Upper lobe of left lung (tissue), 6 donors: ENCODE measurements at regions not wholly inside any gene's neighbourhood (a gene's known extent, or its start where the extent isn't known, plus 50 kb on each side); places are given as distances from the start of the nearest gene placed in this dataset.
A peak's percentile ranks its signal among the peaks of the same experiment; 100 is the strongest.

Experiments
- ATAC-seq, 2 donors: fragments of 200-7000 bp; cut with Tn5 transposase; one replicate each; pipeline ENCODE4 v1.9.1; 2022; ENCODE audit warnings: mild to moderate bottlenecking in 2 of 2, moderate library complexity in 2 of 2; ENCODE audit not compliant: low FRiP score in 2 of 2
- DNase-seq, 2 donors: peaks; one replicate each; pipeline ENCODE4 v3.0.0-alpha.2; 2019 to 2020
- H3K27ac ChIP-seq, 4 donors: fragments of 200-600 bp; sonication (generic); one replicate each; pipeline ENCODE4 v1.5.1; 2016 to 2019
- H3K27me3 ChIP-seq, 4 donors: fragments of 200-600 bp; sonication (generic); one replicate each; pipeline ENCODE4 v1.5.1; 2017 to 2019
- H3K36me3 ChIP-seq, 4 donors: fragments of 200-600 bp; sonication (generic); one replicate each; pipeline ENCODE4 v1.5.1; 2016 to 2019
- H3K4me1 ChIP-seq, 4 donors: fragments of 200-600 bp; sonication (generic); one replicate each; pipeline ENCODE4 v1.5.1; 2018 to 2019
- H3K4me3 ChIP-seq, 4 donors: fragments of 200-600 bp; sonication (generic); one replicate each; pipeline ENCODE4 v1.5.1; 2017 to 2019; ENCODE audit warnings: mild to moderate bottlenecking in 2 of 4, moderate library complexity in 1 of 4
- H3K9me3 ChIP-seq, 4 donors: fragments of 200-600 bp; sonication (generic); one replicate each; pipeline ENCODE4 v1.5.1; 2018 to 2019
- CTCF ChIP-seq, 6 experiments: fragments of 450-650 bp in 4 of 6; fragments of 200-600 bp in 2 of 6; sonication (generic) in 2 of 6; IDR thresholded peaks; one replicate each; pipeline ENCODE4 v1.5.1; 2016 to 2019; ENCODE audit warnings: antibody characterized with exemption in 6 of 6
- EP300 ChIP-seq, 4 donors: sonication (generic); formaldehyde crosslinking; IDR thresholded peaks; one replicate each; pipeline ENCODE4 v1.5.1; 2017; ENCODE audit warnings: antibody characterized with exemption in 4 of 4, control low read depth in 2 of 4
- POLR2A ChIP-seq, 4 donors: fragments of 450-650 bp; IDR thresholded peaks; one replicate each; pipeline ENCODE4 v1.5.1; 2016 to 2017; ENCODE audit warnings: antibody characterized with exemption in 4 of 4, mild to moderate bottlenecking in 2 of 4
- POLR2AphosphoS5 ChIP-seq, 2 donors: sonication (generic); formaldehyde crosslinking; IDR thresholded peaks; one replicate each; pipeline ENCODE4 v1.5.1; 2017; ENCODE audit warnings: antibody characterized with exemption in 2 of 2
- WGBS, 2 donors: methylation state at CpG; one replicate each; pipeline ENCODE4 v1.1.5; 2017 to 2018; 5-methylcytosine and 5-hydroxymethylcytosine counted together
- donor health status: DM: no; HTN: no; CAD: no; lungs with moderate emphysema.
- donor health status: DM: no; HTN: yes; CAD: no; lungs with severe emphysema.

- 71 to 74% methylated on average over 1 of the region's 1 CpG for WGBS, 2 donors
- H3K4me3 ChIP-seq = no peak overlapping the region
- TF ChIP-seq POLR2AphosphoS5 (IDR thresholded peaks at IDR 0.05) = no peak
- TF ChIP-seq CTCF (IDR thresholded peaks at IDR 0.05) = no peak
- TF ChIP-seq EP300 (IDR thresholded peaks at IDR 0.05) = no peak
- no peak for TF ChIP-seq POLR2A (IDR thresholded peaks at IDR 0.05)
Measured at GRCh38 chr6:104506429-104506828, 353.3 kb downstream of the HACE1 start.

GRCh38 chr6:104505838-104506237 is 353.9 kb downstream of the HACE1 start:
- H3K4me3 ChIP-seq = no peak overlapping the region
- H3K27me3 ChIP-seq = no peaks in the 10 kb centered on the region
- H3K4me1 ChIP-seq = no peaks in the 10 kb centered on the region
- ATAC-seq (no peak), DNase-seq (no peak)
- 49 to 82% methylated on average over 2 of the region's 2 CpGs for WGBS, 2 donors
- no peaks in the 10 kb centered on the region for H3K36me3 ChIP-seq
- no peaks in the 10 kb centered on the region for H3K9me3 ChIP-seq
- no peak overlapping the region for H3K27ac ChIP-seq
- no peak for TF ChIP-seq POLR2AphosphoS5 (IDR thresholded peaks at IDR 0.05)
- no peak for TF ChIP-seq EP300 (IDR thresholded peaks at IDR 0.05)

More at GRCh38 chr6:104506429-104506828, 353.3 kb downstream of the HACE1 start:
- no peaks in the 10 kb centered on the region for H3K27me3 ChIP-seq
- DNase-seq (no peak), ATAC-seq (no peak)
- H3K36me3 ChIP-seq = no peaks in the 10 kb centered on the region
- H3K4me1 ChIP-seq = no peaks in the 10 kb centered on the region
- no peak overlapping the region for H3K27ac ChIP-seq
- H3K9me3 ChIP-seq = no peaks in the 10 kb centered on the region

- Histone ChIP-seq H3K27me3 (no peaks in the 10 kb centered on the region), H3K9me3 (no peaks in the 10 kb centered on the region), H3K27ac (no peak overlapping the region), H3K4me1 (no peaks in the 10 kb centered on the region), H3K4me3 (no peak overlapping the region), H3K36me3 (no peaks in the 10 kb centered on the region)
- no peak for TF ChIP-seq POLR2A (IDR thresholded peaks at IDR 0.05)
- no peak for TF ChIP-seq POLR2AphosphoS5 (IDR thresholded peaks at IDR 0.05)
- no peak for TF ChIP-seq EP300 (IDR thresholded peaks at IDR 0.05)
- TF ChIP-seq CTCF (IDR thresholded peaks at IDR 0.05) = no peak
- no peak for ATAC-seq
- 88 to 97% methylated on average over 2 of the region's 2 CpGs for WGBS, 2 donors
- DNase-seq = no peak
Measured at GRCh38 chr6:104500265-104500664, 359.5 kb downstream of the HACE1 start.

- TF ChIP-seq EP300 (IDR thresholded peaks at IDR 0.05) (no peak), CTCF (IDR thresholded peaks at IDR 0.05) (no peak), POLR2A (IDR thresholded peaks at IDR 0.05) (no peak), POLR2AphosphoS5 (IDR thresholded peaks at IDR 0.05) (no peak)
- no peak for ATAC-seq
- Histone ChIP-seq H3K36me3 (no peaks in the 10 kb centered on the region), H3K27ac (no peak overlapping the region), H3K4me3 (no peak overlapping the region), H3K9me3 (no peaks in the 10 kb centered on the region), H3K4me1 (no peaks in the 10 kb centered on the region), H3K27me3 (no peaks in the 10 kb centered on the region)
- DNase-seq = no peak
- WGBS, 2 donors = 79 to 85% methylated on average over 3 of the region's 3 CpGs
Measured at GRCh38 chr6:104486035-104486434, 373.7 kb downstream of the HACE1 start.

- Histone ChIP-seq H3K27me3 (no peaks in the 10 kb centered on the region), H3K9me3 (no peaks in the 10 kb centered on the region), H3K4me1 (no peaks in the 10 kb centered on the region), H3K36me3 (no peaks in the 10 kb centered on the region), H3K27ac (peak overlapping the region in 1 of 4 donors; percentile 2), H3K4me3 (no peak overlapping the region)
- ATAC-seq = no peak
- TF ChIP-seq POLR2AphosphoS5 (IDR thresholded peaks at IDR 0.05) (peak in 1 of 2 donors; percentile 21), POLR2A (IDR thresholded peaks at IDR 0.05) (no peak), EP300 (IDR thresholded peaks at IDR 0.05) (no peak), CTCF (IDR thresholded peaks at IDR 0.05) (no peak)
- DNase-seq = no peak
- WGBS, 2 donors = 53 to 55% methylated on average over 3 of the region's 3 CpGs
Measured at GRCh38 chr6:104484626-104485025, 375.1 kb downstream of the HACE1 start.
